Stimulated activated CD8-positive, alpha-beta memory T cell treated with anti-CD3 and anti-CD28 coated beads, Interleukin-7, amount 100 ng/mL, for 48 hours (primary cell): ENCODE measurements at regions not wholly inside any gene's neighbourhood (a gene's known extent, or its start where the extent isn't known, plus 50 kb on each side); places are given as distances from the start of the nearest gene placed in this dataset.

Experiments
- DNase-seq, 2 donors: peaks; one replicate each; pipeline ENCODE4 v3.0.0-alpha.2; 2020; ENCODE audit warnings: low read depth in 1 of 2; ENCODE audit errors: extremely low read depth in 1 of 2

GRCh38 chr15:99440551-99441443 lies 125.0 kb upstream of the MEF2A start:
- no peak for DNase-seq

GRCh38 chr15:99441444-99441800 lies 124.4 kb upstream of the MEF2A start:
- DNase-seq: no peak

- no peak for DNase-seq
These were observed 123.9 kb upstream of the MEF2A start for GRCh38 chr15:99441871-99442251.

- DNase-seq: no peak
These were observed 123.4 kb upstream of the MEF2A start for GRCh38 chr15:99442252-99442897.

- no peak for DNase-seq
These were observed 122.6 kb upstream of the MEF2A start for GRCh38 chr15:99443056-99443756.

- no peak for DNase-seq
These were observed 121.9 kb upstream of the MEF2A start for GRCh38 chr15:99443768-99444446.

GRCh38 chr15:99445272-99445850 lies 120.4 kb upstream of the MEF2A start:
- no peak for DNase-seq

- DNase-seq: no peak
These were observed 119.0 kb upstream of the MEF2A start for GRCh38 chr15:99446565-99447496.

- no peak for DNase-seq
These were observed 118.0 kb upstream of the MEF2A start for GRCh38 chr15:99447497-99448371.

GRCh38 chr15:99449514-99449913 lies 116.3 kb upstream of the MEF2A start:
- no peak for DNase-seq

GRCh38 chr15:99450896-99451358 lies 114.9 kb upstream of the MEF2A start:
- peak; percentile 60 to 78 for DNase-seq

GRCh38 chr15:99451484-99451883 lies 114.3 kb upstream of the MEF2A start:
- no peak for DNase-seq

GRCh38 chr15:99452010-99452409 lies 113.8 kb upstream of the MEF2A start:
- no peak for DNase-seq

GRCh38 chr15:99452728-99453636 lies 112.8 kb upstream of the MEF2A start:
- no peak for DNase-seq

GRCh38 chr15:99453637-99454030 lies 112.2 kb upstream of the MEF2A start:
- no peak for DNase-seq

- DNase-seq: no peak
These were observed 111.5 kb upstream of the MEF2A start for GRCh38 chr15:99454107-99454809.
